ENCODE measurements at regions not wholly inside any gene's neighbourhood (a gene's known extent, or its start where the extent isn't known, plus 50 kb on each side); places are given as distances from the start of the nearest gene placed in this dataset.
"Not testable (repeated sequence)": the region's sequence is repeated elsewhere in the genome, so short reads cannot be mapped to it uniquely, and the experiment has no call there.

DNA sequence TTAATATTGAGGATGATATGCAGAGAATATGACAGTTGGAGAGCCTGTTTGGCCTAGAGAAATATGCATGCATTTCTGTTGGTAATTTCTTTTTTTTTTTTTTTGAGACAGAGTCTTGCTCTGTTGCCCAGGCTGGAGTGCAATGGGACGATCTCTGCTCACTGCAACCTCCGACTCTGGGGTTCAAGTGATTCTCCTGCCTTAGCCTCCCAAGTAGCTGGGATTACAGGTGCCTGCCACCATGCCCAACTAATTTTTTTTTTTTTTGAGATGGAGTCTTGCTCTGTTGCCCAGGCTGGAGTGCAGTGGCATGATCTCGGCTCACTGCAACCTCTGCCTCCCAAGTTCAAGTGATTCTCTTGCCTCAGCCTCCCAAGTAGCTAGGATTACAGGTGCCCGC is 108.3 kb downstream of the SLC25A47 start:
- not testable (repeated sequence) for DNase-seq; H3K27ac ChIP-seq (ENCODE audit: low read length); H3K36me3 ChIP-seq (ENCODE audit: control insufficient read depth, insufficient read depth, low read length); H3K9me3 ChIP-seq (ENCODE audit: control insufficient read depth, low read depth, low read length); H3K27me3 ChIP-seq (ENCODE audit: control insufficient read depth, insufficient read depth, low read length); H3K4me1 ChIP-seq (ENCODE audit: control insufficient read depth, insufficient read depth, low read length); H3K4me3 ChIP-seq (ENCODE audit: low read length)
- no CpG with 5 or more reads among the region's 4 CpGs for WGBS (ENCODE audit: insufficient coverage, low lambda C conversion rate)

DNA sequence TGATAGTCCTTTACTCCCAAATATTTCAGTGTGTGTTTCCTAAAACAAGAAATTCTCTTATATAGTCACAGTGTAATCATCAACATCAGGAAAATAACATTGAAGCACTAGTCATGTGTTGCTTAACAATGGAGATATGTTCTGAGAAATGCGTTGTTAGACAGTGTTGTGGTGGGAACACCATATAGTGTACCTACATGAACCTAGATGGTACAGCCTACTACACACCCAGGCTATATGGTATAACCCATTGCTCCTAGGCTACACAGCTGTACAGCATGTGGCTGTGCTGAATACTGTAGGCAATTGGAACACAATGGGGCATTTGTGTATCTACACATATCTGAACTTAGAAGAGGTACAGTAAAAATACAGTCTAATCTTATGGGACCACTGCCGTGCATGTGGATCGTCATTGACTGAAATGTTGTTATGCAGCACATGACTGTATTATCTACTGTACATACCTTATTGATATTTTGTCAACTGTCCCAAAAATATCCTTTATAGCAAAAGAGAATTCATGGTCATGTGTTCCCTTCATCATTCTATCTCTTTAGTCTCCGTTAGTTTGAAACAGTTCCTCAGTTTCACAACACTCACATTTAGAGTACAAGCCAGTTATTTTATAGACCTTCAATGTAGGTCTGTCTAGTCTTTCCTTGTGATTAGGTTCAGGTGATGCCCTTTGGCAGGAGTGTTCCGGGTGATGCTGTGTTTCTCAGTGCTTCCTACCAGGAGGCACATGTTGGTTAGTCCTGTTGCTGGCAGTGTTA is 109.7 kb downstream of the SLC25A47 start:
- Histone ChIP-seq H3K4me1 (ENCODE audit: control insufficient read depth, insufficient read depth, low read length) (peaks cover 13% of the 10 kb centered on the region), H3K27ac (ENCODE audit: low read length) (no peak overlapping the region), H3K27me3 (ENCODE audit: control insufficient read depth, insufficient read depth, low read length) (no peaks in the 10 kb centered on the region), H3K9me3 (ENCODE audit: control insufficient read depth, low read depth, low read length) (no peaks in the 10 kb centered on the region), H3K4me3 (ENCODE audit: low read length) (no peak overlapping the region), H3K36me3 (ENCODE audit: control insufficient read depth, insufficient read depth, low read length) (no peaks in the 10 kb centered on the region)
- WGBS (ENCODE audit: insufficient coverage, low lambda C conversion rate), result 93% methylated on average over 2 of the region's 5 CpGs
- DNase-seq, result no peak

DNA sequence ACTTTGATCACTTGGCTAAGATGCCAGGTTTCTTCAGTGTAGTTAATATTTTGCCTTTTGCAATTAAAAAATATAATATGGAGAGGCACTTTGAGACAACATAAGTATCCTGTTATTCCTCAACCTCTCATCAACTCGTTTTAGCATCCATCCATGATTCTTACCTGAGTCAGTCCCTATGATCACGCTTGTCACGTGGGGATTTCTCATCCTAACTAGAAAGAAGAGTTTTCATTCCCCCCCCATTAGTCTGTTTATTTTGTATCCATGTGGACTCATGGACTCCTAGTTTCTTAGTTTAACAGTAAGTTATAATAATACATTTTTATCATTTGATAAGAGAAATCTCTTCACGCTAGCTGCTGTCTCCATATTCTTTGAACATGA is 110.3 kb downstream of the SLC25A47 start:
- H3K27ac ChIP-seq (ENCODE audit: low read length), result no peak overlapping the region
- H3K36me3 ChIP-seq (ENCODE audit: control insufficient read depth, insufficient read depth, low read length), result no peaks in the 10 kb centered on the region
- peaks cover 13% of the 10 kb centered on the region for H3K4me1 ChIP-seq (ENCODE audit: control insufficient read depth, insufficient read depth, low read length)
- no peak overlapping the region for H3K4me3 ChIP-seq (ENCODE audit: low read length)
- H3K9me3 ChIP-seq (ENCODE audit: control insufficient read depth, low read depth, low read length), result no peaks in the 10 kb centered on the region
- no peak for DNase-seq
- no peaks in the 10 kb centered on the region for H3K27me3 ChIP-seq (ENCODE audit: control insufficient read depth, insufficient read depth, low read length)
- WGBS (ENCODE audit: insufficient coverage, low lambda C conversion rate), result 80% methylated on average over 1 of the region's 4 CpGs

DNA sequence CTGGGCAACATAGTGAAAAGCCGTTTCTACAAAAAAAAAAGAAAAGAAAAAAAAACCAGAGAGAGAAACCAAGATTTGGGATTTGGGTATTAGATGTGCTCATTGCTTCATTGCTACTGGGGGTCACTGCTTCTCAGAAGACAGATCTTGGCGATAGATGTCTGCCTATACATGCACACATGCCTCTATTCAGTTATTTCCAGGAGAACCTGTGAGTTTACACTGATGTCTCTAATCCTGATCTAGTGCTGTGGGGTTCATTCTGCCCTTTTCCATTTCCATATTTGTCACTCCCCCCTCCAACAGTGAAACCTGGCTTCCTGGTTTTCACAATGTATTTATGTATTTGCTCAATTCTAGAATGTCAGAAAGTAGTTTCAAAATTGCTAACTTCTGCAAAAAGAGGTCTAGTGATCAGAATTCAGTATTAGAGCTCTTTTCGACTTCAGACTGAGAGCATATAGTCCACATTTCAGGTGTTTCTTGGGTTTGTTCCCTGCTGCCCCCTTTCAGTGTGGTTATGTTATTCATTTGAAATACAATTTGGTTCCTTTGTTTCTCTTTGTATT is 111.0 kb downstream of the SLC25A47 start:
- no peaks in the 10 kb centered on the region for H3K27me3 ChIP-seq (ENCODE audit: control insufficient read depth, insufficient read depth, low read length)
- peaks cover 15% of the 10 kb centered on the region for H3K4me1 ChIP-seq (ENCODE audit: control insufficient read depth, insufficient read depth, low read length)
- no peak overlapping the region for H3K4me3 ChIP-seq (ENCODE audit: low read length)
- H3K27ac ChIP-seq (ENCODE audit: low read length), result no peak overlapping the region
- no peaks in the 10 kb centered on the region for H3K9me3 ChIP-seq (ENCODE audit: control insufficient read depth, low read depth, low read length)
- 100% methylated on average over 1 of the region's 3 CpGs for WGBS (ENCODE audit: insufficient coverage, low lambda C conversion rate)
- no peak for DNase-seq
- no peaks in the 10 kb centered on the region for H3K36me3 ChIP-seq (ENCODE audit: control insufficient read depth, insufficient read depth, low read length)

DNA sequence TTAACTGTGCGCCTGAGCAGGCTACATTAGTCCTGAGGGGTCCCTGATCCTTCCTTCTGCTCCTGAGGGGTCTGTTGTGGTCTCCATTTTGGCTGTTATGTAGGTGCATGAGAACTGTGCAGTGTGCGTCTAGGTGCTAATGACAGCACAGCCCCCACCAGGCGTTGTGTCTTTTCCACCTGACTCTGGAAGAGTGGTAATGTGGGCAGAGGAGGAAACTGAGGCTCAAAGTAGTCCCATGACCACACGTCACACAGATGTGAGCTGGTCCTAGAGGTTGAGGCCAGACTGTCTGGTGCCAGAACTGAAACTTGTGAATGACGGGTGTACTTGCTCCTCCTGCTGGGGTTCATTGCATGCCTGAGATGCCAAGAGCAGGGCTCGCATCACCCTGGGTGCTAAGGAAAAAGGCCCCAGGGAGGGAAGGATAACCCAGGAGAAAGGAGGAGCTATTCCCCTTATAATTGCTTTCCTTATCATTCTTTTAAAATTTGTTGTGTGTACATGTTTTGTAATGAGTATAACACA is 111.8 kb downstream of the SLC25A47 start:
- DNase-seq, result no peak
- no peaks in the 10 kb centered on the region for H3K27me3 ChIP-seq (ENCODE audit: control insufficient read depth, insufficient read depth, low read length)
- H3K4me3 ChIP-seq (ENCODE audit: low read length), result no peak overlapping the region
- no peaks in the 10 kb centered on the region for H3K9me3 ChIP-seq (ENCODE audit: control insufficient read depth, low read depth, low read length)
- H3K27ac ChIP-seq (ENCODE audit: low read length), result no peak overlapping the region
- no peaks in the 10 kb centered on the region for H3K36me3 ChIP-seq (ENCODE audit: control insufficient read depth, insufficient read depth, low read length)
- no CpG with 5 or more reads among the region's 6 CpGs for WGBS (ENCODE audit: insufficient coverage, low lambda C conversion rate)
- peaks cover 13% of the 10 kb centered on the region for H3K4me1 ChIP-seq (ENCODE audit: control insufficient read depth, insufficient read depth, low read length)

DNA sequence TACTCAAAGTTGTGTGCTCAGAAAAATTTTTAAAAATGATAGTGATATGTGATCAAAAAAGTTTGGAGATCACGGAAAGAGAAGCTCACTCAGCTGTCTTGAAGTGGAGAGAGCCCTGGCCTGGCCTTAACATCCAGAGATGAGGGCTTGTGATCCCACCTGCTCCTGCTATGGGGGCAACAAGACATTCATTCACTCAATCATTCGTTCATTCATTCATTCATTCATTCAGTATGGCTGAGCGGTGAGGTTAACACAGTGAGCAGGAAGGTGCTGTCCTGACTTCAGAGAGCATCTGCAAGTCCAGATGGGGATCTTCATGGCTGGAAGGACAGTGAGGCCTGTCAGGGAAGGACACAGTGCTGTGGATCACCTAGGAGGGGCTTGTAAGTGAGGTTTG is 112.3 kb downstream of the SLC25A47 start:
- Histone ChIP-seq H3K9me3 (ENCODE audit: control insufficient read depth, low read depth, low read length) (no peaks in the 10 kb centered on the region), H3K4me1 (ENCODE audit: control insufficient read depth, insufficient read depth, low read length) (peaks cover 17% of the 10 kb centered on the region), H3K27ac (ENCODE audit: low read length) (no peak overlapping the region), H3K4me3 (ENCODE audit: low read length) (no peak overlapping the region), H3K36me3 (ENCODE audit: control insufficient read depth, insufficient read depth, low read length) (no peaks in the 10 kb centered on the region), H3K27me3 (ENCODE audit: control insufficient read depth, insufficient read depth, low read length) (no peaks in the 10 kb centered on the region)
- WGBS (ENCODE audit: insufficient coverage, low lambda C conversion rate), result no CpG with 5 or more reads among the region's 3 CpGs
- no peak for DNase-seq

DNA sequence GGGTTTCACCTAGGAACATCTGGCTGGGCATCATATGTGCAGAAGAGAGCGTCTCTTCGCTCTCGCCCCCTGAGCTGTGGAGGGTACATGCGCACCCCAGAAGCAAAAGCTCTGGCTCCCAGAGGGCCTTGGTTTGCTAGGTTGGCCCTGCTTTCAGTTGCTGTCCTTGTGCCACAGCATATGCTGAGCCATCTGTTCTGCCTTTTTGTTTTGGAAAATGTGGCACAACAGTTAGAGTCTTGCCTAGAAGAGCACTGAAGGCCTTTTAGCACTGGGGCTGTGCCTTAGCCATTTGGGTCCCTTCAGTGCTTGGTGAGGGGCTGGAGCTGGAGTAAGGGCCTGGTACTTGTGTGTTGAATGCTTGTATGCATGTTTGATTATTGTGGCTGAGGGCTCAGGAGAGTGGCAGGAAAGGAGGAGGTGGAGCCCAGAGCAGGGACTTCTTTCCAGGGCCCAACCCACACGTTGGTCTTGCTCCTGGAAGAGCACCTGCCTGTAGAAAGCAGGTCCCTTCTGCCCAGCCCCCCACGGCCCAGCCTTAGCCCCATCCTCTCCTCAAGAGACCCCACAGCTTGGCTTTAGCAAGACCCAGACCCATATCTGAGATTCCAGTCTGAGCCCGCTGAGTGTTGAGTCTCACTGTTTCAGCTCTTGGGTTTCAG is 113.7 kb downstream of the SLC25A47 start:
- Histone ChIP-seq H3K27ac (ENCODE audit: low read length) (no peak overlapping the region), H3K9me3 (ENCODE audit: control insufficient read depth, low read depth, low read length) (no peaks in the 10 kb centered on the region), H3K27me3 (ENCODE audit: control insufficient read depth, insufficient read depth, low read length) (no peaks in the 10 kb centered on the region), H3K4me1 (ENCODE audit: control insufficient read depth, insufficient read depth, low read length) (peaks cover 19% of the 10 kb centered on the region), H3K36me3 (ENCODE audit: control insufficient read depth, insufficient read depth, low read length) (no peaks in the 10 kb centered on the region), H3K4me3 (ENCODE audit: low read length) (no peak overlapping the region)
- no peak for DNase-seq
- WGBS (ENCODE audit: insufficient coverage, low lambda C conversion rate), result no CpG with 5 or more reads among the region's 7 CpGs

DNA sequence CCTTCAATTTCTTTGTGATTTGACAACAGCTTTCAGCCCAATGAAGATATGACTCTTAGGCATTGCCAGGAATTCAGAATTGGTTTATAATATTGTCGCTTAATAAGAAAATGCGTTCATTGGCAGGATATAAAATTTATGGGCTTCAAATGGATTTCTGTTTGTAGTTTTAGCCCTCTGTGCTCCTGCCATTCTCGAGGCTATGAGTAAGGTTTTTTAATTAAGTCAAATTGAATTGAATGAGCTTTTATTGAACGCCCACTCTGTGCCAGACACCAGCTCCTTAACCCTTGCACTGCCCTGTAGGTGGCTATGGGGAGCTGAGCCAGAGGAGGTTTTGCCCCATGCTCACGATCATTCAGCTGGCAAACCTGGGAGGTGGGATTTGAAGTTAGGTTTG is 115.1 kb downstream of the SLC25A47 start:
- Histone ChIP-seq H3K36me3 (ENCODE audit: control insufficient read depth, insufficient read depth, low read length) (no peaks in the 10 kb centered on the region), H3K4me1 (ENCODE audit: control insufficient read depth, insufficient read depth, low read length) (peaks cover 19% of the 10 kb centered on the region), H3K27me3 (ENCODE audit: control insufficient read depth, insufficient read depth, low read length) (no peaks in the 10 kb centered on the region), H3K9me3 (ENCODE audit: control insufficient read depth, low read depth, low read length) (no peaks in the 10 kb centered on the region), H3K4me3 (ENCODE audit: low read length) (no peak overlapping the region), H3K27ac (ENCODE audit: low read length) (no peak overlapping the region)
- no peak for DNase-seq
- 80% methylated on average over 1 of the region's 5 CpGs for WGBS (ENCODE audit: insufficient coverage, low lambda C conversion rate)

DNA sequence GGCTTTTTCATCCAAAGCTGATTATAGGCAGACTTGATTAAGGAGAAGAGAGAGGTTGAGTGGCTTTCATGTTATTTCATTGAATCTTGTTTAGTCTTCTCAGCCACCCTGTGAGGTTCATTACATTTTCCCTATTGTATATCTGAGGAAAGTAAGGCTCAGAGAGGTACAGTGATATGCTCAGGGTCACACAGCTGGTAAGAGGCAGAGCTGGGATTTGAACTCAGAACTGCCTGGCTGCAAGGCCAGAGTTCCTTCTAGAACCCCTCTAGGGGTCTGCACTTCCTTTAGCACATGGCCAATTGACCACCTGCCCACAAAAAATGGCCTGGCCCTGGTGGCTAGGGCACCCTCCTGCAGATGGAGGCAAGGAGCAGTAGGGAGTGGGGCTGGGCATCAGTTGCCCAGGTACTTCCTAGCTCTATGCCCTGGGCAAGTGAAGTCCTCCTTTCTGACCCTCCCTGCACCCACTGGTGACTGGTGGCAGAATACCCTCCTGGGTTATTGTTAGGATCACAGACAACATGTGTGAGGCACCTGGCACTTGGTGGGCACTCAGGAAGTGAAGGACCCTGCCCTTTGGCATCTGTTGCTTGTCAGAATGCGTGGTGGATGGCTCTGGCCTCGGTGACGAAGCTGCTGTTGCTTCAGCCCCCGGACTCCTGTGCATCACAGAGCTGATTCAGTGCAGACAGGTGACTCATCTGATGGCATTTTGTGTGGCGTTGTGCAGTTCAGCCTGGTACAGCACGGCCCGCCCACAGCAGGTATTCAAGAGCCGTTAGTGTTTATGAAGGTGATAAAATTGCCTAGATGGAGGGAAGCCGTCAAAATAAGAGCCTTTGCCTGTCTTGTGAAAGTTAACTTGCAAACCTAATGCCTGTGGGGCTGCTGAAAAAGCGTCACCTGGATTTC is 115.8 kb downstream of the SLC25A47 start:
- H3K27ac ChIP-seq (ENCODE audit: low read length), result peak overlapping the region; percentile 18

DNA sequence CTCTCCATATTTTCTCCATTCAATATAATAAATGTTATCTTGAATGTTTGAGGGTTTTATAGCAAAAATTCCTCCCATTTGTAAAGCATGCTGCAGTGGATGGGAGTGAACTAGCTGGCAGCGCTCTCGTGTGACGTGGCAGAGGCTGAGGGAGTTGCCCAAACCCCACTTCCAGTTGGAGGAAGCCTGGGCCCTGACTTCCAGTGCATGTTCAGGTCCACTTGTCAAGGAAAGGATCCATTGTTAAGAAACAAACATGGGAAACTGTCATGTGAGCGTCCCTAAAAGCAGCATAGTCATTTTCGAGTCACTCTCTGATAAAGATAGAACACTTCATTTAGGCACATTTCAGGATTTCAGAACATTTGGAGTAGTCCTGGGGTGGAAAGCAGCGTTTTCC is 116.6 kb downstream of the SLC25A47 start:
- DNase-seq, result no peak
- H3K4me1 ChIP-seq (ENCODE audit: control insufficient read depth, insufficient read depth, low read length), result peaks cover 19% of the 10 kb centered on the region
- H3K27me3 ChIP-seq (ENCODE audit: control insufficient read depth, insufficient read depth, low read length), result no peaks in the 10 kb centered on the region
- no peaks in the 10 kb centered on the region for H3K9me3 ChIP-seq (ENCODE audit: control insufficient read depth, low read depth, low read length)
- no peaks in the 10 kb centered on the region for H3K36me3 ChIP-seq (ENCODE audit: control insufficient read depth, insufficient read depth, low read length)
- H3K4me3 ChIP-seq (ENCODE audit: low read length), result no peak overlapping the region
- no CpG with 5 or more reads among the region's 6 CpGs for WGBS (ENCODE audit: insufficient coverage, low lambda C conversion rate)
- H3K27ac ChIP-seq (ENCODE audit: low read length), result no peak overlapping the region

More for the DNA sequence above, 115.8 kb downstream of the SLC25A47 start:
- Histone ChIP-seq H3K27me3 (ENCODE audit: control insufficient read depth, insufficient read depth, low read length) (no peaks in the 10 kb centered on the region), H3K4me1 (ENCODE audit: control insufficient read depth, insufficient read depth, low read length) (peaks cover 19% of the 10 kb centered on the region), H3K9me3 (ENCODE audit: control insufficient read depth, low read depth, low read length) (no peaks in the 10 kb centered on the region), H3K36me3 (ENCODE audit: control insufficient read depth, insufficient read depth, low read length) (no peaks in the 10 kb centered on the region), H3K4me3 (ENCODE audit: low read length) (no peak overlapping the region)
- WGBS (ENCODE audit: insufficient coverage, low lambda C conversion rate), result no CpG with 5 or more reads among the region's 10 CpGs
- peak; percentile 84 to 88 for DNase-seq

All from large intestine (tissue), 3 donors.